ENCODE measurements at regions not wholly inside any gene's neighbourhood (a gene's known extent, or its start where the extent isn't known, plus 50 kb on each side); places are given as distances from the start of the nearest gene placed in this dataset.

- TF ChIP-seq CTCF (IDR thresholded peaks at IDR 0.05; ENCODE audit: poor library complexity, severe bottlenecking), result no peak
- no peak for TF ChIP-seq EZH2 (IDR thresholded peaks at IDR 0.05; ENCODE audit: borderline replicate concordance, insufficient read depth, low read length, poor library complexity, severe bottlenecking)
- TF ChIP-seq REST (IDR thresholded peaks at IDR 0.05; ENCODE audit: borderline replicate concordance), result no peak
- TF ChIP-seq RAD21 (conservative IDR thresholded peaks at IDR 0.05), result no peak
Observed at GRCh38 chr14:87626266-87626665, 366.7 kb downstream of the GALC start.
